ENCODE measurements at regions not wholly inside any gene's neighbourhood (a gene's known extent, or its start where the extent isn't known, plus 50 kb on each side); places are given as distances from the start of the nearest gene placed in this dataset.

DNA sequence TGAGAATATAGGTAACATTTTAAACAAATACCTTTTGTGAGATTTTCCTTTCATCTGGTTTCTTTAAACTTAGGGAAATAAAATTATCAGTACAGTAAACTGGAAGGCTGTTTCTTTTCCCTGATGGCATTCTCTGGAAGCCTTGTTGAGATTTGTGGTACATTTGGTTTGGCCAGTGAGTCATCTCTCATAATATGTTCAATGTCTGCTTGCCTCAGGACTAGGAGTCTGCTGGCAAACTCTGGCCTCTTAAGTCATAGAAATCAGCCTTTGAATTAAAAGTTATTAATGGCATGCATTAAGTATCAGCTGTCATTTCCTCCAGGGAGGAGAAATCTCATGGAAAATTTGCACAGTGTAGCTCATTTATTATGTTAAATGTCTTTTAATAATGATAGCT lies 316.6 kb upstream of the KIAA1217 start:
- peak in 1 of 2 donors; percentile 51 for DNase-seq (ENCODE audit: low read depth in 2 of 2)
- no peaks in the 10 kb centered on the region for H3K4me1 ChIP-seq (ENCODE audit: control insufficient read depth, extremely low read depth, insufficient read depth, low read length)
- H3K27me3 ChIP-seq (ENCODE audit: control insufficient read depth, insufficient read depth, low read length): no peaks in the 10 kb centered on the region
- H2AFZ ChIP-seq (ENCODE audit: low read length): no peak overlapping the region
- no peak overlapping the region for H3K4me3 ChIP-seq (replicated peaks in 1 of 4; ENCODE audit: control extremely low read depth in 1 of 4, insufficient read depth in 1 of 4, low read depth in 3 of 4, low read length in 4 of 4)
- no peak overlapping the region for H3K4me2 ChIP-seq (ENCODE audit: extremely low read depth, insufficient read depth, low read length)
- no peaks in the 10 kb centered on the region for H3K36me3 ChIP-seq (ENCODE audit: control insufficient read depth, insufficient read depth, low read length)
- H3K27ac ChIP-seq (ENCODE audit: insufficient read depth, low read length): no peak overlapping the region
- H3K9ac ChIP-seq (ENCODE audit: insufficient read depth, low read length): no peak overlapping the region
- no peaks in the 10 kb centered on the region for H3K9me3 ChIP-seq (ENCODE audit: control insufficient read depth, insufficient read depth, low read depth, low read length)
- H4K20me1 ChIP-seq (ENCODE audit: control insufficient read depth, extremely low read depth, insufficient read depth, low read length): no peaks in the 10 kb centered on the region
- no peaks in the 10 kb centered on the region for H3K79me2 ChIP-seq (ENCODE audit: control insufficient read depth, insufficient read depth, low read length)
- no peak for TF ChIP-seq EZH2 (IDR thresholded peaks at IDR 0.05; ENCODE audit: low read length, missing control alignments)
- TF ChIP-seq CTCF (conservative IDR thresholded peaks at IDR 0.05 in 1 of 2, IDR thresholded peaks at IDR 0.05 in 1 of 2; ENCODE audit: low read depth in 1 of 2, low read length in 2 of 2): no peak

DNA sequence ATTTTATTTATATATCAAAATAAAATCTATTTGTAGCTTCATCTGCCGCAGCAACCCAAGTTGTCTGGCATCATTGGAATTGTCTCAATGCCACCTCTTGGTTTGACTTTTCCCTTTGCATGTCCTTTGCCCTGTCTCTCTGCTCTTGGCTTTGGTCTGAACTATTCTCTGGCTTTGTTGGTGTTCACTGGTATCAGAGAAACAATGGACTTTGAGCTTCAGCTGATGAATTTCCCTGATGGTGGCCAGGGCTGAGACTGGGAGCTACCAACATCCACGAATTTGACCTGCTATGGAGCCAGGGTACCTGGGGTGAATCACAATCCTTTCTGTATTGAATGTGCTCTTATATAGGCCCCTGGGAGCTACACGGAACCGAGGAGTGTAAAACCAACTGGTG lies 311.7 kb upstream of the KIAA1217 start:
- no peaks in the 10 kb centered on the region for H4K20me1 ChIP-seq (ENCODE audit: control insufficient read depth, extremely low read depth, insufficient read depth, low read length)
- no peaks in the 10 kb centered on the region for H3K27me3 ChIP-seq (ENCODE audit: control insufficient read depth, insufficient read depth, low read length)
- H2AFZ ChIP-seq (ENCODE audit: low read length): no peak overlapping the region
- no peaks in the 10 kb centered on the region for H3K4me1 ChIP-seq (ENCODE audit: control insufficient read depth, extremely low read depth, insufficient read depth, low read length)
- H3K79me2 ChIP-seq (ENCODE audit: control insufficient read depth, insufficient read depth, low read length): no peaks in the 10 kb centered on the region
- DNase-seq (ENCODE audit: low read depth in 2 of 2): no peak
- H3K4me2 ChIP-seq (ENCODE audit: extremely low read depth, insufficient read depth, low read length): no peak overlapping the region
- TF ChIP-seq EZH2 (IDR thresholded peaks at IDR 0.05; ENCODE audit: low read length, missing control alignments) (no peak), CTCF (conservative IDR thresholded peaks at IDR 0.05 in 1 of 2, IDR thresholded peaks at IDR 0.05 in 1 of 2; ENCODE audit: low read depth in 1 of 2, low read length in 2 of 2) (no peak)
- no peak overlapping the region for H3K4me3 ChIP-seq (replicated peaks in 1 of 4; ENCODE audit: control extremely low read depth in 1 of 4, insufficient read depth in 1 of 4, low read depth in 3 of 4, low read length in 4 of 4)
- no peaks in the 10 kb centered on the region for H3K9me3 ChIP-seq (ENCODE audit: control insufficient read depth, insufficient read depth, low read depth, low read length)
- H3K9ac ChIP-seq (ENCODE audit: insufficient read depth, low read length): no peak overlapping the region
- no peak overlapping the region for H3K27ac ChIP-seq (ENCODE audit: insufficient read depth, low read length)
- no peaks in the 10 kb centered on the region for H3K36me3 ChIP-seq (ENCODE audit: control insufficient read depth, insufficient read depth, low read length)

DNA sequence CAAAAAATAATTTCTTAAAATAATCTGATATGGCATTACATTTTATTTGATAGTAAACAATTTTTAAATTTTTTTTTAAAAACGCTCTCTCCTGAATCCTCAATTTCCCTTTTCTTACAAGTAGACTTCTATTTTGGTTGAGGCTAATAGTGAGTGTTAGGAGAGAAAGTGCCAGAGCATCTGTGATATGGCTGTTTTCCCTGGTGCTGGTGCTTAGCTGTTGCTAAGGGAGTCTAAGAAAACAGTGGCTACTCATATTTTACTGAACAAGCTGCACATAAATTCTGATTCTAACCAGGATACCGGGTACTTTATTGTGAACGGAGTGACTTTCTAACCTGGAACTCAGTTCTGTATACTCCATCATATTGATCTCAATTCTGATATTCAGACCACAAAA lies 311.1 kb upstream of the KIAA1217 start:
- Histone ChIP-seq H3K9me3 (ENCODE audit: control insufficient read depth, insufficient read depth, low read depth, low read length) (no peaks in the 10 kb centered on the region), H3K79me2 (ENCODE audit: control insufficient read depth, insufficient read depth, low read length) (no peaks in the 10 kb centered on the region), H3K4me3 (replicated peaks in 1 of 4; ENCODE audit: control extremely low read depth in 1 of 4, insufficient read depth in 1 of 4, low read depth in 3 of 4, low read length in 4 of 4) (no peak overlapping the region), H3K27ac (ENCODE audit: insufficient read depth, low read length) (no peak overlapping the region), H2AFZ (ENCODE audit: low read length) (no peak overlapping the region), H3K9ac (ENCODE audit: insufficient read depth, low read length) (no peak overlapping the region), H3K4me1 (ENCODE audit: control insufficient read depth, extremely low read depth, insufficient read depth, low read length) (no peaks in the 10 kb centered on the region), H4K20me1 (ENCODE audit: control insufficient read depth, extremely low read depth, insufficient read depth, low read length) (no peaks in the 10 kb centered on the region), H3K36me3 (ENCODE audit: control insufficient read depth, insufficient read depth, low read length) (no peaks in the 10 kb centered on the region), H3K27me3 (ENCODE audit: control insufficient read depth, insufficient read depth, low read length) (no peaks in the 10 kb centered on the region), H3K4me2 (ENCODE audit: extremely low read depth, insufficient read depth, low read length) (no peak overlapping the region)
- TF ChIP-seq EZH2 (IDR thresholded peaks at IDR 0.05; ENCODE audit: low read length, missing control alignments) (no peak), CTCF (conservative IDR thresholded peaks at IDR 0.05 in 1 of 2, IDR thresholded peaks at IDR 0.05 in 1 of 2; ENCODE audit: low read depth in 1 of 2, low read length in 2 of 2) (no peak)
- no peak for DNase-seq (ENCODE audit: low read depth in 2 of 2)
